ENCODE measurements at regions not wholly inside any gene's neighbourhood (a gene's known extent, or its start where the extent isn't known, plus 50 kb on each side); places are given as distances from the start of the nearest gene placed in this dataset.
"Not testable (repeated sequence)": the region's sequence is repeated elsewhere in the genome, so short reads cannot be mapped to it uniquely, and the experiment has no call there.

DNA sequence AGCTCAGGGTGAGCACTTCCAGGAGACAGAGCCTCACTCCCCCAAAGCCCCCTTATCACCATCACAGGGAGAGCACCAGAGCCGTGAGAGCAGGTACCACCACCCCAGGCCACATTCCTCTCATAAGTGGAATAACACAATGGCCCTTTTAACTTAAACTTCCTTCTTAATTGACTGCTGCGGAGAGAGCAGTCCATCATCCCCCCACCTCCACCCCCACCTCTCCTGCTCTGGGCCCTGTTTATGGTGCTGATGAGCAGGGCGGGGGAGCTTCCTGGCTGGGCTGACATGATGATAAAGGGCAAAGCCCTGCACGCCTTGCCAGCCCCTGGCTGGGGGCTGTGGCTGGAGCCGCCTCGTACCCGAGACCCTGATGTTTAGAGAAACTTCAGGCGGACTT is 81.4 kb upstream of the PODXL start:
- Histone ChIP-seq H3K27me3 (ENCODE audit: insufficient read depth, low read length) (no peaks in the 10 kb centered on the region), H3K36me3 (ENCODE audit: insufficient read depth, low read length) (no peaks in the 10 kb centered on the region), H3K27ac (ENCODE audit: low read depth, low read length) (no peak overlapping the region), H3K4me3 (ENCODE audit: low read length in 2 of 2) (no peak overlapping the region), H3K4me1 (ENCODE audit: insufficient read depth, low read length) (no peaks in the 10 kb centered on the region), H3K9me3 (ENCODE audit: control insufficient read depth in 1 of 2, low read length in 2 of 2) (no peaks in the 10 kb centered on the region)
- Mint-ChIP-seq H3K27me3 (peaks cover 0 to 13% of the 10 kb centered on the region in 2 donors), H3K27ac (no peak overlapping the region), H3K4me3 (no peak overlapping the region), H3K36me3 (no peaks in the 10 kb centered on the region), H3K9me3 (no peaks in the 10 kb centered on the region), H3K4me1 (no peaks in the 10 kb centered on the region)
- no peak for DNase-seq
- intact Hi-C loops (cut with micrococcal nuclease) = no loop called here
- ChIA-PET CTCF (ENCODE audit: partially characterized antibody) (no interaction called here), POLR2A (ENCODE audit: partially characterized antibody) (no interaction called here)

DNA sequence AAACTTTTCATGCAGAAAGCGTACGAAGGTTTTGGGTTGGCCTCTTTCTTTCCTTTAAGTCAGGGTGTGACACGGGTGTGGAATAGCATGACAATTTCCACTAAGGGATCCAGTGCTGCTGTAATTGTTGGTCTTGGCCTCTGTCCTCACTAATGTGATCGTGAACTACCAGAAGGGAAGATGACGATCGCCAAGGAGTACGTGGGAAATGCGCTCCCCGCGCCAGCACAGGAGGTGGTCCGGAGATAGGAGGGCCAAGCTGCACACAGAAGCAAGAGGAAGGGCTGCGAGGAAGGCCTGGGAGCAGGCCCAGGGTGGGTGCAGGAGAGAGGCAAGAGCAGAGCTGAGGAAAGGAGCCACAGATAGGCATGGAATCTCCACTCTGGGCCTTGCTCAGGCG is 79.7 kb upstream of the PODXL start:
- H3K9me3 ChIP-seq (ENCODE audit: control insufficient read depth in 1 of 2, low read length in 2 of 2) = no peaks in the 10 kb centered on the region
- ChIA-PET CTCF (ENCODE audit: partially characterized antibody) (no interaction called here), POLR2A (ENCODE audit: partially characterized antibody) (no interaction called here)
- DNase-seq = no peak
- H3K4me1 ChIP-seq (ENCODE audit: insufficient read depth, low read length) = no peaks in the 10 kb centered on the region
- H3K4me3 Mint-ChIP-seq = no peak overlapping the region
- H3K9me3 Mint-ChIP-seq = no peaks in the 10 kb centered on the region
- H3K27ac ChIP-seq (ENCODE audit: low read depth, low read length) = no peak overlapping the region
- H3K27me3 ChIP-seq (ENCODE audit: insufficient read depth, low read length) = no peaks in the 10 kb centered on the region
- no peaks in the 10 kb centered on the region for H3K4me1 Mint-ChIP-seq
- H3K27me3 Mint-ChIP-seq = peaks cover 0 to 8% of the 10 kb centered on the region in 2 donors
- no peaks in the 10 kb centered on the region for H3K36me3 Mint-ChIP-seq
- intact Hi-C loops (cut with micrococcal nuclease) = no loop called here
- H3K27ac Mint-ChIP-seq = no peak overlapping the region
- H3K36me3 ChIP-seq (ENCODE audit: insufficient read depth, low read length) = no peaks in the 10 kb centered on the region
- no peak overlapping the region for H3K4me3 ChIP-seq (ENCODE audit: low read length in 2 of 2)

DNA sequence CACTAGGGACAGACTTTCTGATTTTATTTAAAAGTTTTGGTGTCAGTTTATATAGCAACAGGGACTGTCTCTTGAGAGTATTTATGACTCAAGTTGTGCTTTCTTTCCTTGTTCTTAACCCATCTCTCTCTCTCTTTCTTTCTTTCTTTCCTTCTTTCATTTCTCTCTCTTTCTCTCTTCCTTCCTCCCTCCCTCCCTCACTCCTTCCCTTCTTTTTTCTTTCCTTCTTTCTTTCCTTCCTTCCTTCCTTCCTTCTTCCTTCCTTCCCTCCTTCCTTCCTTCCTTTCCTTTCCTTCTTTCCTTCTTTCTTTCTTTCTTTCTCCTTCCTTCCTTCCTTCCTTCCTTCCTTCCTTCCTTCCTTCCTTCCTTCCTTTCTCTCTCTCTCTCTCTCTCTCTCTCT is 77.8 kb upstream of the PODXL start:
- H3K4me3 ChIP-seq (ENCODE audit: low read length in 2 of 2); POLR2A ChIA-PET (ENCODE audit: partially characterized antibody); H3K9me3 Mint-ChIP-seq; H3K4me1 ChIP-seq (ENCODE audit: insufficient read depth, low read length); H3K27ac Mint-ChIP-seq; H3K27ac ChIP-seq (ENCODE audit: low read depth, low read length); DNase-seq; H3K9me3 ChIP-seq (ENCODE audit: control insufficient read depth in 1 of 2, low read length in 2 of 2); H3K27me3 ChIP-seq (ENCODE audit: insufficient read depth, low read length); H3K4me3 Mint-ChIP-seq; H3K36me3 ChIP-seq (ENCODE audit: insufficient read depth, low read length); H3K36me3 Mint-ChIP-seq; intact Hi-C loops (cut with micrococcal nuclease); H3K4me1 Mint-ChIP-seq: not testable (repeated sequence)
- CTCF ChIA-PET (ENCODE audit: partially characterized antibody) = interaction anchor here (1.1 kb wide), 1 partner anchor 12 kb away, joined by 3 read pairs; no protein-coding TSS in a partner anchor
- peaks cover 4 to 18% of the 10 kb centered on the region in 2 donors for H3K27me3 Mint-ChIP-seq

DNA sequence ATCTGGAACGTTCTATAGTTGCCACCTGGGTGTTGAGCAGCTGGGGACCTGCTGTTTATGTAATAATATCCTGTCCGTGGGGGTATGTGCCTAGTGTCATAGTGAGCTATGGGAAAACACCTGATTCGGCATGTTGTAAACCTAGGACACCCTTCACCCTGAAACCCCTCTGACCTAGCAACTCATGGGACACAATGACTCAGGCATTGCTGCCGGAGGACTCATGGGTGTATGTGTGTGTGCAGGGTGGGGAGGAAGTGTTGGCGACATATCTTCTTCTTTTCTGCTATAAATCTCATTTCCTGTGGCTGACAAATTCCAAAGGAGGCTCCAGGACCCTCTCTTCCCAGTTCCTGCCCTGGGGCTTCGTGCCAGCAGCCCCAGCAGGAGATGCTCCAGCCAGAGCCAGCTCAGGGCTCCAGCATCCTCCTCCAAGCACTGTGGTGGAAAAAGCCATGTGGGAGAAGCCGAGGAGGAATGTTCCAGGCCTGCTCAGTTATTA is 77.0 kb upstream of the PODXL start:
- H3K4me3 Mint-ChIP-seq = no peak overlapping the region
- Histone ChIP-seq H3K27me3 (ENCODE audit: insufficient read depth, low read length) (no peaks in the 10 kb centered on the region), H3K27ac (ENCODE audit: low read depth, low read length) (no peak overlapping the region), H3K36me3 (ENCODE audit: insufficient read depth, low read length) (no peaks in the 10 kb centered on the region), H3K9me3 (ENCODE audit: control insufficient read depth in 1 of 2, low read length in 2 of 2) (no peaks in the 10 kb centered on the region), H3K4me3 (ENCODE audit: low read length in 2 of 2) (no peak overlapping the region), H3K4me1 (ENCODE audit: insufficient read depth, low read length) (no peaks in the 10 kb centered on the region)
- intact Hi-C loops (cut with micrococcal nuclease) = no loop called here
- H3K27ac Mint-ChIP-seq = no peak overlapping the region
- DNase-seq = no peak
- peaks cover 4 to 22% of the 10 kb centered on the region in 2 donors for H3K27me3 Mint-ChIP-seq
- no peaks in the 10 kb centered on the region for H3K9me3 Mint-ChIP-seq
- CTCF ChIA-PET (ENCODE audit: partially characterized antibody) = interaction anchor here (1.1 kb wide), 1 partner anchor 13 kb away, joined by 3 read pairs; no protein-coding TSS in a partner anchor
- no peaks in the 10 kb centered on the region for H3K36me3 Mint-ChIP-seq
- POLR2A ChIA-PET (ENCODE audit: partially characterized antibody) = no interaction called here
- H3K4me1 Mint-ChIP-seq = no peaks in the 10 kb centered on the region

DNA sequence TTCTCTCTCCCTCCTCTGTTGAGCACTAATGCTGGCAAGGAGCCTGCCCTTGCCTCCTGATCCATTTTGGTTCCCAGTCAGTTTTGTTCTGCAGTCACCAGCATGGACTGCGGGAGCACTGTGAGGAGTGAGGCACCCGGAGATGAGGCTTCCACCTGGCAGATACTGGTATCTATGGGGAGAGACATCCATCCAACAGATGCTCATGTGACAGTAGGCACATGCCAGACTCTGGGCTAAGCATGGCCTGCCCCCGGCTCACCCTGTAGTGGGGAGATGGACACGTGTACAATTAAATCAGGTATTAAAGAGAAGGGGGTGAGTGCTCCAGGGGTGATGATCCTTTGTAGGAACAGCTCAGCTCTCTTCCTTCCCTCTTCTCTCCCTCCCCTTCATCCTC is 74.0 kb upstream of the PODXL start:
- H3K9me3 Mint-ChIP-seq = no peaks in the 10 kb centered on the region
- H3K4me3 ChIP-seq (ENCODE audit: low read length in 2 of 2) = no peak overlapping the region
- peaks cover 4 to 25% of the 10 kb centered on the region in 2 donors for H3K27me3 Mint-ChIP-seq
- ChIA-PET POLR2A (ENCODE audit: partially characterized antibody) (no interaction called here), CTCF (ENCODE audit: partially characterized antibody) (no interaction called here)
- no peak overlapping the region for H3K4me3 Mint-ChIP-seq
- no peaks in the 10 kb centered on the region for H3K36me3 Mint-ChIP-seq
- no peaks in the 10 kb centered on the region for H3K36me3 ChIP-seq (ENCODE audit: insufficient read depth, low read length)
- no peaks in the 10 kb centered on the region for H3K9me3 ChIP-seq (ENCODE audit: control insufficient read depth in 1 of 2, low read length in 2 of 2)
- H3K4me1 ChIP-seq (ENCODE audit: insufficient read depth, low read length) = no peaks in the 10 kb centered on the region
- no peaks in the 10 kb centered on the region for H3K4me1 Mint-ChIP-seq
- intact Hi-C loops (cut with micrococcal nuclease) = no loop called here
- H3K27ac Mint-ChIP-seq = no peak overlapping the region
- DNase-seq = no peak
- H3K27me3 ChIP-seq (ENCODE audit: insufficient read depth, low read length) = no peaks in the 10 kb centered on the region
- H3K27ac ChIP-seq (ENCODE audit: low read depth, low read length) = no peak overlapping the region

DNA sequence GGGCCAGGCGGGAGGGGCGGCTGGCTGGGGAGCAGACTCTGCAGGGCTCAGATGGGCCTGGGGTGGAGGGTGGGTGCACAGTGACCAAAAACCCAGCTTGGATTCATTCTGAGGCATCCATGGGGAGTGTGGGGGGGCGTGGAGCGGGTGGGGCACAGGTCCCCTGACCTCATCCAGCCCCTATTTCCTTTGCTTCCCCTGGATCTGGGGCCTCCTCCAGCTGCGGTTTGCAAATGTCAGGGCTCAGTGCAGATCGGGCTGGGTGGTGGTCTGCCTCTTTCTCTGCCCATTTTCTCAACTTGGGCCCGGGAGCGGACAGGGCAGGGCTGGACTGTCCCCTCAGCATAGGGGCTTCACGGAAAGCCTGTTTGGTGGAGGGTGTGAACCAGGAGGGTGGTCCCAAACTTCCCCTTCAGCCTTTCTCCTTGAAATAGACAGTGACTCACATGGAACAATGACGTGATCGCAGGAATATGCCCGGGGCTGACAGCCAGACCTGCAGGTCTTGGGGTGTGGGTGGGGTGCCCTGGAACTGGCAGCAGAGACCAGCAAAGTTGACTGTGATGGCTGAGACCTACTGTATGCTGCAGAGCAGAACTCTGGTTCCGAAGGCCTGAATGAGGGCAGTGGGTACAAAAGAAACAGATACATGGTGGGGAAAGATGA is 72.9 kb upstream of the PODXL start:
- H3K27ac ChIP-seq (ENCODE audit: low read depth, low read length) = no peak overlapping the region
- CTCF ChIA-PET (ENCODE audit: partially characterized antibody) = no interaction called here
- Mint-ChIP-seq H3K4me1 (no peaks in the 10 kb centered on the region), H3K9me3 (no peaks in the 10 kb centered on the region), H3K36me3 (no peaks in the 10 kb centered on the region), H3K27ac (no peak overlapping the region), H3K27me3 (peaks cover 4 to 27% of the 10 kb centered on the region in 2 donors), H3K4me3 (no peak overlapping the region)
- POLR2A ChIA-PET (ENCODE audit: partially characterized antibody) = no interaction called here
- no peaks in the 10 kb centered on the region for H3K36me3 ChIP-seq (ENCODE audit: insufficient read depth, low read length)
- DNase-seq = no peak
- intact Hi-C loops (cut with micrococcal nuclease) = no loop called here
- H3K9me3 ChIP-seq (ENCODE audit: control insufficient read depth in 1 of 2, low read length in 2 of 2) = no peaks in the 10 kb centered on the region
- H3K27me3 ChIP-seq (ENCODE audit: insufficient read depth, low read length) = no peaks in the 10 kb centered on the region
- H3K4me1 ChIP-seq (ENCODE audit: insufficient read depth, low read length) = no peaks in the 10 kb centered on the region
- no peak overlapping the region for H3K4me3 ChIP-seq (ENCODE audit: low read length in 2 of 2)

DNA sequence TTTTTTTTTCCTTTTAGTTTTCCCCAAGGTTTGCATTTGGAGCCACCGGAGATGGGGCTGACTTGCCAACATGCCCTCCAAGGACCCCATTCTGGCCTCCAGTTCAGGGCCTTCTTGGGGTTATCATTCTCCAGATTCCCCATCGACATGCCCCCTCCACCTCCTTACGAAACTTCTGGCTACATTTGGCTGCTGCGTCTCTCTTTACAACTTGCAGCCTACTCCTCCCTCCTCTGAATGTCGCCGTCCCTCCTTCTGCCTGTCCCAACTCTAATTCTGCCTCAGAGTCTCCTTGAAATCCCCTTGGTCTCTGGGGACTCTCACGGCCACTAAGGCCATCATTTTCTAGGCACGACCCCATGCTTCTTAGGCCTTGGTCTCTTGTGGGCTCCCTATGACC is 72.2 kb upstream of the PODXL start:
- Histone ChIP-seq H3K36me3 (ENCODE audit: insufficient read depth, low read length) (no peaks in the 10 kb centered on the region), H3K27me3 (ENCODE audit: insufficient read depth, low read length) (no peaks in the 10 kb centered on the region), H3K4me1 (ENCODE audit: insufficient read depth, low read length) (no peaks in the 10 kb centered on the region), H3K27ac (ENCODE audit: low read depth, low read length) (no peak overlapping the region), H3K9me3 (ENCODE audit: control insufficient read depth in 1 of 2, low read length in 2 of 2) (no peaks in the 10 kb centered on the region), H3K4me3 (ENCODE audit: low read length in 2 of 2) (no peak overlapping the region)
- Mint-ChIP-seq H3K36me3 (no peaks in the 10 kb centered on the region), H3K27ac (no peak overlapping the region), H3K4me3 (no peak overlapping the region), H3K4me1 (no peaks in the 10 kb centered on the region), H3K9me3 (no peaks in the 10 kb centered on the region), H3K27me3 (peaks cover 4 to 27% of the 10 kb centered on the region in 2 donors)
- ChIA-PET CTCF (ENCODE audit: partially characterized antibody) (no interaction called here), POLR2A (ENCODE audit: partially characterized antibody) (no interaction called here)
- DNase-seq = no peak
- intact Hi-C loops (cut with micrococcal nuclease) = no loop called here

Data from CD4-positive, alpha-beta memory T cell (primary cell).